ENCODE measurements at regions not wholly inside any gene's neighbourhood (a gene's known extent, or its start where the extent isn't known, plus 50 kb on each side); places are given as distances from the start of the nearest gene placed in this dataset.

- peak; percentile 66 for DNase-seq
Measured at GRCh38 chr3:170751899-170752293, 118.1 kb downstream of the RPL22L1 start.

- peak; percentile 93 for DNase-seq
Measured at GRCh38 chr3:170751083-170751898, 118.7 kb downstream of the RPL22L1 start.

GRCh38 chr3:170750478-170750830, 119.5 kb downstream of the RPL22L1 start:
- DNase-seq = no peak

GRCh38 chr3:170749765-170750477, 120.1 kb downstream of the RPL22L1 start:
- DNase-seq = no peak

GRCh38 chr3:170749185-170749584, 120.8 kb downstream of the RPL22L1 start:
- DNase-seq = no peak

DNA sequence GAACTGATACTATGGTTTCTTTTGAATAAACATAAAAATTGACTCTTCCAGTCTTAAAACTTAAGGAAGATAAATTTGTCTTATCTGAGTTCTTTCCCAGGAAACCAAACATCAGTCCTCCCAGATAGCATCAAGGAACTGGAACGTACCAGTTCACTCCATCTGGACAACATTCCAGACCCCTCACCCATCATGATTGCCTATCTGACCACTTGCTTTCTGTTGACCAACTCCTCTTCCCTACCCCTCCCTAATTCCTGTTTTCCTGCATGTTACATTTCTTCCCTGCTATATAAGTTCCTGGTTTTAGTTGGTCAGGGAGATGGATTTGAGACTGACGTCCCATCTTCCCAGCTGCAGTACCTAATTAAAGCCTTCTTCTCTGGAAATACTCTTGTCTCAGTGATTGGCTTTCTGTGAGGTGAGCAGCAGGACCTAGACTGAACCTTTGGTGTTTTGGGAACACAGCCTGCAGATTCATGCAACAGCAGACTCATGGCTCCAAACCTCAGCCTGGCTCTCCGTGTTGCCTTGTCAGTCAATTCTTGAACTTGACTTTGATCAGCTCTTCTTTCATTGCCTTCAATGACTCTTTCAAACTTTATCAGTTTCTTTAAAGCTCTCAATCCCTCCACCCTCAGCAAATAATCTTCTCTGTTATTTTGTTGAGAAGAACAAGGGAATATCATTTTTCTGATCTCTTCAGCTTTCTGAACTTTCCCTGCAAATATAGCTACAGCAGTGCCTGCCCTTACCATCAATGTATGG, 123.6 kb downstream of the RPL22L1 start:
- no peak for DNase-seq

- peak; percentile 97 for DNase-seq
Measured at GRCh38 chr3:170745211-170745718, 124.7 kb downstream of the RPL22L1 start.

DNA sequence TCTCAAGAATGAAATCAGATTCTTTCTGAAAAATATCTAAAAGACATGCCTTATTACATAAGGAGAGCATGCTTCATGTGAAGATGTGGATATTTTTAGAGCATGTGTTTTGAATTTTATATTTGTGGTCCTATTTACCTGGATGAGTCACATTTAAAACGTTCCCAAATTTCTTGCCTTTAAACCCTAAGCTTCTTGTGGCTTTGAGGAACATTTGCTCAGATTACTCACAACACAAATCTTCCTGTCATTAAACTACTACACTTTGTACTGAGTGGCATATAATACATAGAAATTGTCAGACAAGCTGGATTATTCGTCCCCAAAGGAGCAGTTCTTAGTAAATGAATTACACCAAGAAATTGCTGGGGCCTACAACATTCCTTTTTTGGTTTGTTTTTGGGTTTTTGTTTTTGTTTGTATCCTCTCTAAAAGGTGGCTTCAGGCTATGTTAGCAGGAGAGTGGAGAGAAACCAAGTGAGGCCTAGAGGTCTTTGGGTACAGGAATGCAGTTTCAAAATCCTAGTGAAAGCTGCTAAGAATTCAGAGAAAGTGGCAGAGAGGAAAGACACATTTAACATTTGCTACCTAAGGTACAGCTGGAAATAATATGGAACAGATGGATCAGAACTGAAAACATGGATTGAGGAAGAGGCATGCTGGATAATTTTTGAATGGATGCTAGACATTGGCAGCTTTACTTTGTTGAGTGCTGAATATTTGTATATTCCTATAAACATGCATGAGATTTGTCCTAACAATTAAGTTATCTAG, 128.1 kb downstream of the RPL22L1 start:
- no peak for DNase-seq

GRCh38 chr3:170740726-170741591, 129.0 kb downstream of the RPL22L1 start:
- no peak for DNase-seq

DNA sequence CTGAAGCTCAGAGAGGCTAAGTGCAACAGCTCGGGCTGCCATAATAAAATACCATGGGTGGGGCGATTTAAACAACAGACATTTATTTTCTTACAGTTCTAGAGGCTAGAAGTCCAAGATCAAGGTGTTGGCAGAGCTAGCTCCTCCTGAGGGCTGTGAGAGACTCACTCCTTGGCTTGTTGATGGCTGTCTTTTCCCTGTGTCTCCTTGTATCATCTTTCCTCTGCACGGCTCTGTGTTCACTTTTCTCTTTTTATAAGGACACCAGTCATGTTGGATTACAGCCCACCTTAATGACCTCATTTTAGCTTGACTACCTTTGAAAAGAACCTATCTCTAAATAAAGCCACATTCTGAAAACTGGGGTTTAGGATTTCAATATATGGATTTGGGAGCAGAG, 129.7 kb downstream of the RPL22L1 start:
- no peak for DNase-seq

DNA sequence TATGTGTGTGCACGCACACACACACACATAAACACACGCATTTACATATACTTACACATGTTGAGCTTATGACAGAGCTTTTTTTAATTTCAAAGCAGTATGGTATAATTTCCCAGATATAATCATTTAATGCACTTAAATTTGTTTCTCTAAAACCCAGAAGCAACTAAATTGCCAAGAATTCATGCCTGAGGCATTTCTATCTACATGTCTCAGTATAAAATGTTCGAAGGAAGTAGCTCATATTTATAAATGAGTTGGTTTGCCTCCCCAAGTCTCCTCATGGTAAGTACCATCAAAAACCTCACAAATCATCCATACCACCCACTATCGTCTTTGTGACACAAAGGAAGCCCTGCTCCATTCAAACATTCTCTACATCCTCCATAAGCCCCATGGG, 130.6 kb downstream of the RPL22L1 start:
- DNase-seq = no peak

- DNase-seq = no peak
Measured at GRCh38 chr3:170738766-170739165, 131.2 kb downstream of the RPL22L1 start.

DNA sequence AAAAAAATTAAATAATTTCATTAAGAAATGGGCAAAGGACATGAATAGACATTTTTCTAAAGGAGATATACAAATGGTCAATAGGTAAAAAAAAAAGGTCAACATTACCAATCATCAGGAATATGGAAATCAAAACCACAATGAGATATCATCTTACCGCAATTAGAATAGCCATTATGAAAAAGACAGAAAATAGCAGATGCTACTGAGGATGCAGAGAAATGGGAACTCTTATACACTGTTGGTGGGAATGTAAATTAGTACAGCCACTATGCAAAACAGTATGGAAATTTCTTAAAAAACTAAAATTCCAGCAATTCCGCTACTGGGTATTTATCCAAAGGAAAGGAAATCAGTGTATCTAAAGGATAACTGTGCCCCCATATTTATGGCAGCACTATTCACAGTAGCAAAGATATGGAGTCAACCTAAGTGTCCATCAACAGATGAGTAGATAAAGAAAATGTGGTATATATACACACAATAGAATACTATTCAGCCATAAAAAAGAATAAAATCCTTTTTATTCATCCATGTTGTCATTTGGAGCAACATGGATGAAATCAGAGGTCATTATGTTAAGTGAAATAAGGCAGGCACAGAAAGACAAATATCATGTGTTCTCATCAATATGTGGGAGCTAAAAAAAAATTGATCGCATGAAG, 132.4 kb downstream of the RPL22L1 start:
- no peak for DNase-seq

GRCh38 chr3:170735821-170736220, 134.2 kb downstream of the RPL22L1 start:
- DNase-seq = no peak

GRCh38 chr3:170734735-170735065, 135.3 kb downstream of the RPL22L1 start:
- DNase-seq = no peak

GRCh38 chr3:170734043-170734734, 135.8 kb downstream of the RPL22L1 start:
- no peak for DNase-seq

GRCh38 chr3:170732660-170733245, 137.2 kb downstream of the RPL22L1 start:
- DNase-seq = no peak

DNA sequence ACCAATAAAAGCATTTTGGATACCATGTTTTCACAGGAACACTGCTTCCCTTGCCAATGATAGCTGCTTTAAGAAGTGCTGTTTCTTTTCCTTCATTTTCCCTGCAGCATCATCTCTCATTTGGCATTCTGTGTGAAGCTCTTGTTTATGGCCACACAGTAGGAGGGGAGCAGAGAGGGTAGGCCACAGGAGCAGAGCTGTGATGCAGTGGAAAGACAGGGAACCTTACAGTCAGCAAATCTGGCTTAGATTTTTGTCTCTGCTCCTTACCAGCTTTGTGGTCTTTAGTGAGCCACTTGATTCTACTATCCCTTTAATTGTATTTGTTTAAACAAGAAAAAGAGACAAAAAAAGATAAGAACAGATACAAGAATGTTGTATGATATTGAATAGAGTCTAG, 138.7 kb downstream of the RPL22L1 start:
- DNase-seq = no peak

DNA sequence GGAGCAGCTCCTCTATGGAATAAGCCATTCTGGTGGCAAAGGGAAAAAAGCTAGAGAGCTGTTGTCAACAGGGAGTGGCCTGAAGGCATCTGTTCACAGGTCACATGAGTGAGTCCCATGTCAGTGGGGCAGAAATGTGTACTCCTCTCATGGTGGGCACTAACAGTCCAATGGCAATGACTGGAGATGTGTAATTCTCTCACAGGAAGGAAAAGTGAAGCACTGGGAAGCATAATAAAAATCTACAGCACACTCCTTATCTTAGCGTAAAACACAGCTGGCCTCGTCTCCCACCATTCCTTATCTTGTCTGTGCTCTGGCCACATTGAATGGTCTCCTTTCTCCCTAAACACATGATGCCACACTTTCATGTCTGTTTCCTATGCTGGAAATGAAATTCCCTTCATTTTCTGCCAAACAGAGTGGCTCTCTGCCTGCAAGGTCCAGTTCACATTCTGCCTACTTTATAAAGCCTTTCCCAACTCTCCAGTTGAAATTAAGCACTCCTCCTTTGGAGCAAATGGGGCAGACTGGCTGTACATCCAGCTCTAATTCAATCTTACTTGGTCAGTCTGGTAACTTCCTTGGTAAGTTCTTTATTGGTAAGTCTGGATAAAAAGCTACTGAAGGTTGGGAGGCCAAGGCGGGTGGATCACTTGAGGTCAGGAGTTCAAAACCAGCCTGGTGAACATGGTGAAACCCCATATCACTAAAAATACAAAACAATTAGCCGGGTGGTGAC, 139.8 kb downstream of the RPL22L1 start:
- DNase-seq = no peak

Measured in kidney glomerular epithelial cell (primary cell).